ENCODE measurements at regions not wholly inside any gene's neighbourhood (a gene's known extent, or its start where the extent isn't known, plus 50 kb on each side); places are given as distances from the start of the nearest gene placed in this dataset.

GRCh38 chr20:20888266-20888656 lies 175.8 kb upstream of the RALGAPA2 start:
- TF ChIP-seq, protein P1, sequence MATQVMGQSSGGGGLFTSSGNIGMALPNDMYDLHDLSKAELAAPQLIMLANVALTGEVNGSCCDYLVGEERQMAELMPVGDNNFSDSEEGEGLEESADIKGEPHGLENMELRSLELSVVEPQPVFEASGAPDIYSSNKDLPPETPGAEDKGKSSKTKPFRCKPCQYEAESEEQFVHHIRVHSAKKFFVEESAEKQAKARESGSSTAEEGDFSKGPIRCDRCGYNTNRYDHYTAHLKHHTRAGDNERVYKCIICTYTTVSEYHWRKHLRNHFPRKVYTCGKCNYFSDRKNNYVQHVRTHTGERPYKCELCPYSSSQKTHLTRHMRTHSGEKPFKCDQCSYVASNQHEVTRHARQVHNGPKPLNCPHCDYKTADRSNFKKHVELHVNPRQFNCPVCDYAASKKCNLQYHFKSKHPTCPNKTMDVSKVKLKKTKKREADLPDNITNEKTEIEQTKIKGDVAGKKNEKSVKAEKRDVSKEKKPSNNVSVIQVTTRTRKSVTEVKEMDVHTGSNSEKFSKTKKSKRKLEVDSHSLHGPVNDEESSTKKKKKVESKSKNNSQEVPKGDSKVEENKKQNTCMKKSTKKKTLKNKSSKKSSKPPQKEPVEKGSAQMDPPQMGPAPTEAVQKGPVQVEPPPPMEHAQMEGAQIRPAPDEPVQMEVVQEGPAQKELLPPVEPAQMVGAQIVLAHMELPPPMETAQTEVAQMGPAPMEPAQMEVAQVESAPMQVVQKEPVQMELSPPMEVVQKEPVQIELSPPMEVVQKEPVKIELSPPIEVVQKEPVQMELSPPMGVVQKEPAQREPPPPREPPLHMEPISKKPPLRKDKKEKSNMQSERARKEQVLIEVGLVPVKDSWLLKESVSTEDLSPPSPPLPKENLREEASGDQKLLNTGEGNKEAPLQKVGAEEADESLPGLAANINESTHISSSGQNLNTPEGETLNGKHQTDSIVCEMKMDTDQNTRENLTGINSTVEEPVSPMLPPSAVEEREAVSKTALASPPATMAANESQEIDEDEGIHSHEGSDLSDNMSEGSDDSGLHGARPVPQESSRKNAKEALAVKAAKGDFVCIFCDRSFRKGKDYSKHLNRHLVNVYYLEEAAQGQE (IDR thresholded peaks at IDR 0.05; ENCODE audit: borderline replicate concordance) = no peak
- TF ChIP-seq, protein P1 (CRISPR knock-in tag; IDR thresholded peaks at IDR 0.05; ENCODE audit: low read depth) = no peak
- TF ChIP-seq ZNF589 (CRISPR knock-in tag; IDR thresholded peaks at IDR 0.05; ENCODE audit: low read depth) (no peak), HNRNPH1 (optimal IDR thresholded peaks at IDR 0.05; ENCODE audit: low read depth, low read length) (no peak), JUND (IDR thresholded peaks at IDR 0.05; ENCODE audit: borderline replicate concordance, low read depth, low read length) (no peak), JUND (tag; IDR thresholded peaks at IDR 0.05; ENCODE audit: borderline replicate concordance, low read depth, low read length) (no peak), MAFK (IDR thresholded peaks at IDR 0.05; ENCODE audit: low read length) (no peak), HBP1 (CRISPR knock-in tag; IDR thresholded peaks at IDR 0.05) (no peak), MAFF (IDR thresholded peaks at IDR 0.05; ENCODE audit: low read length) (no peak), ZBTB33 (CRISPR knock-in tag; IDR thresholded peaks at IDR 0.05) (no peak), TCF7L2 (IDR thresholded peaks at IDR 0.05; ENCODE audit: low read depth, low read length) (no peak)
- TF ChIP-seq, protein P2, sequence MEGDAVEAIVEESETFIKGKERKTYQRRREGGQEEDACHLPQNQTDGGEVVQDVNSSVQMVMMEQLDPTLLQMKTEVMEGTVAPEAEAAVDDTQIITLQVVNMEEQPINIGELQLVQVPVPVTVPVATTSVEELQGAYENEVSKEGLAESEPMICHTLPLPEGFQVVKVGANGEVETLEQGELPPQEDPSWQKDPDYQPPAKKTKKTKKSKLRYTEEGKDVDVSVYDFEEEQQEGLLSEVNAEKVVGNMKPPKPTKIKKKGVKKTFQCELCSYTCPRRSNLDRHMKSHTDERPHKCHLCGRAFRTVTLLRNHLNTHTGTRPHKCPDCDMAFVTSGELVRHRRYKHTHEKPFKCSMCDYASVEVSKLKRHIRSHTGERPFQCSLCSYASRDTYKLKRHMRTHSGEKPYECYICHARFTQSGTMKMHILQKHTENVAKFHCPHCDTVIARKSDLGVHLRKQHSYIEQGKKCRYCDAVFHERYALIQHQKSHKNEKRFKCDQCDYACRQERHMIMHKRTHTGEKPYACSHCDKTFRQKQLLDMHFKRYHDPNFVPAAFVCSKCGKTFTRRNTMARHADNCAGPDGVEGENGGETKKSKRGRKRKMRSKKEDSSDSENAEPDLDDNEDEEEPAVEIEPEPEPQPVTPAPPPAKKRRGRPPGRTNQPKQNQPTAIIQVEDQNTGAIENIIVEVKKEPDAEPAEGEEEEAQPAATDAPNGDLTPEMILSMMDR (IDR thresholded peaks at IDR 0.05 in 2 of 3, conservative IDR thresholded peaks at IDR 0.05 in 1 of 3; ENCODE audit: insufficient read depth in 2 of 3, low read depth in 1 of 3, low read length in 3 of 3) = no peak

All from K562 (cell line).